ENCODE measurements at regions not wholly inside any gene's neighbourhood (a gene's known extent, or its start where the extent isn't known, plus 50 kb on each side); places are given as distances from the start of the nearest gene placed in this dataset.

GRCh38 chr4:38320343-38320695, 343.7 kb upstream of the KLF3 start:
- no peak for TF ChIP-seq CTCF (IDR thresholded peaks at IDR 0.05; ENCODE audit: low read depth, low read length, missing control alignments)
- no peak for DNase-seq (ENCODE audit: low read depth)
- H3K4me3 ChIP-seq (ENCODE audit: low read depth, low read length) = no peak overlapping the region

DNA sequence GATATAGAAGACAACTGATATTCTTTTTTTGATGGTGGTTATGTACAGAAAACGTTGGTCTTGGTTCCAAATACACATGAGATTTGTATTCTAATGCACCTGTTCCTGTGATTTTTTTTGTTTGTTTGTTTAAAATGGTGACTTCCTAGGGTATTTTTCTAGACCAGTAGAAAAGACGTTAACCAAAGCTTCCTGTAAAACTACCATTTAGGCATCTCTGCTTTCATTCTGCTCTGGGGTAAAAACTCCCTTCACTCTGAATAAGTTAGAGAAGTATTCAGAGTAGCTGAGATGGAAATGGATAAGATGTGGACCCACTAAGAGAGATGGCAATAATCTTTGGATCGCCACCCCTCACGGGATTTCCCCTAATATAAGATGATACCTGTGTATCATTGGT, 343.2 kb upstream of the KLF3 start:
- H3K4me3 ChIP-seq (ENCODE audit: low read depth, low read length) = no peak overlapping the region
- DNase-seq (ENCODE audit: low read depth) = no peak

DNA sequence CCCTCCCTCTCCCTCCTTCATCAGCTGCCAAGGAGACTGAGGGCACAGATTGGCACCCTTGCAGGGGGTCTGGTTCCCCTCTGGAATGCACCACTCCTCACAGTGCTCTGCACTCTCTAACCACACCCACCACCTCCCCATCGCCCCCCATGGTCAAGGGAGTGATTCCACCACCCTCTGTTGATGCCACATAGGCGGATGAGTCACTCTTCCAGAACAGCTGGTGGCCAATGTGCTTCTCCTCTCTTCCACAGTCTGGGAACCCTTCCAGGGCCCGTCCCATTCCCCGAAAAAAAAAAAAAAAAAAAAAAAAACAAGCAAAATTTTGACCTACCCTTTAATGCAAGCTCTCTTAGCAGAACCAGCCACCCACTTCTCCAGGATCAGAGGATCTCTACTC, 341.3 kb upstream of the KLF3 start:
- H3K4me3 ChIP-seq (ENCODE audit: low read depth, low read length) = no peak overlapping the region
- TF ChIP-seq CTCF (IDR thresholded peaks at IDR 0.05; ENCODE audit: low read depth, low read length, missing control alignments) = no peak
- DNase-seq (ENCODE audit: low read depth) = no peak

More for the DNA sequence above, 343.2 kb upstream of the KLF3 start:
- no peak for TF ChIP-seq CTCF (IDR thresholded peaks at IDR 0.05; ENCODE audit: low read depth, low read length, missing control alignments)

DNA sequence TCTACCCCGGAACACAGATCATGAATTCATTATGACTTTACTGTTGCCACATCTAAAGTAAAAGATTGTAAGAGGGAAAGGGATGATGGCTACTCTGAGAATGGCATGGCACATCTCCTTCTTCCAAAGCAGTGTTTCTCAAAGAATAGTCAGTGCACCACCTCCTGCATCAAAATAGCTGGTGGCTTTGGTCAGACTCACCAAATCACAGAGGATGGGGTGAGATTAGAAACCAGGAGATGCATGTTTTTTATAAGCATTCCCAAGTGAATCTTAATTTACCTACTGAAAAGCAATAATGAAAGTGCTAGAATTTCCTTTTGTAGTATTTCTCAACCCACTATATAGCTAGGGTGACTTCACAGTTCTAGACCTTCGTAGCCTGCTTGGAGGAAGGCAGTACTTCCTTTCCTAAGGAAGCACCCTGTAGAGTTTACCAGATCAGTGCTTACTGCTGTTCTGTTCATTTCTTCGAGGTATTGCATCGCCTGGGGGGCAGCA, 340.8 kb upstream of the KLF3 start:
- no peak for TF ChIP-seq CTCF (IDR thresholded peaks at IDR 0.05; ENCODE audit: low read depth, low read length, missing control alignments)
- no peak overlapping the region for H3K4me3 ChIP-seq (ENCODE audit: low read depth, low read length)
- DNase-seq (ENCODE audit: low read depth) = no peak

DNA sequence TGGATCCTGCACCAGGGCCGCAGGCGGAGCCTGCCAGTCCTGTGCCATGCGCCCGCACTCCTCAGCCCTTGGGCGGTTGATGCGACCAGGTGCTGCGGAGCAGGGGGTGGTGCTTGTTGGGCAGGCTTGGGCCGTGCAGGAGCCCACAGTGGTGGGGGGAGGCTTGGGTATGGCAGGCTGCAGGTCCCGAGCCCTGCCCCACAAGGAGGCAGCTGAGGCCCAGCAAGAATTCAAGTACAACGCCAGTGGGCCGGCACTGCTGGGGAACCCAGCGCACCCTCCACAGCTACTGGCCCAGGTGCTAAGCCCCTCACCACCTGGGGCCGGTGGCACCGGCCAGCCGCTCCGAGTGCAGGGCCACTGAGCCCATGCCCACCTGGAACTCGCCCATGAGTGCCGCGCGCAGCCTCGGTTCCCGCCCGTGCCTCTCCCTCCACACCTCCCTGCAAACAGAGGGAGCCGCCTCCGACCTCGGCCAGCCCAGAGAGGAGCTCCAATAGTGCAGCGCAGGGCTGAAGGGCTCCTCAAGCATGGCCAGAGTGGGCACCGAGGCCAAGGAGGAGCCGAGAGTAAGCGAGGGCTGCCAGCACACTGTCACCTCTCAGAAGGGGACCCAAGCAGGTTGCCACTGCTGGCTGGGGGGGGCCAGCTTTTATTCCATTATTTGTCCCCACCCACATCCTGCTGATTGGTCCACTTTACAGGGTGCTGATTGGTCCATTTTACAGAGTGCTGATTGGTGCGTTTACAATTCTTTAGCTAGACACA, 339.0 kb upstream of the KLF3 start:
- no peak for DNase-seq (ENCODE audit: low read depth)
- H3K4me3 ChIP-seq (ENCODE audit: low read depth, low read length) = no peak overlapping the region
- TF ChIP-seq CTCF (IDR thresholded peaks at IDR 0.05; ENCODE audit: low read depth, low read length, missing control alignments) = no peak

GRCh38 chr4:38325629-38325913, 338.4 kb upstream of the KLF3 start:
- H3K4me3 ChIP-seq (ENCODE audit: low read depth, low read length) = no peak overlapping the region
- DNase-seq (ENCODE audit: low read depth) = no peak
- TF ChIP-seq CTCF (IDR thresholded peaks at IDR 0.05; ENCODE audit: low read depth, low read length, missing control alignments) = no peak

GRCh38 chr4:38326499-38326898, 337.5 kb upstream of the KLF3 start:
- H3K4me3 ChIP-seq (ENCODE audit: low read depth, low read length) = no peak overlapping the region
- TF ChIP-seq CTCF (IDR thresholded peaks at IDR 0.05; ENCODE audit: low read depth, low read length, missing control alignments) = no peak
- DNase-seq (ENCODE audit: low read depth) = no peak
